GM13977 (cell line): ENCODE measurements at regions not wholly inside any gene's neighbourhood (a gene's known extent, or its start where the extent isn't known, plus 50 kb on each side); places are given as distances from the start of the nearest gene placed in this dataset.
"Not testable (repeated sequence)": the region's sequence is repeated elsewhere in the genome, so short reads cannot be mapped to it uniquely, and the experiment has no call there.

Source experiments
- DNase-seq: peaks from one replicate; pipeline ENCODE4 v3.0.0; 2012; ENCODE audit warnings: low spot score
- CTCF ChIP-seq: IDR thresholded peaks from 2 replicates; pipeline ENCODE4 v1.5.1; 2012; ENCODE audit warnings: mild to moderate bottlenecking, control low read depth; ENCODE audit not compliant: insufficient read depth; ENCODE audit errors: extremely low read depth, missing control alignments
- in situ Hi-C: fragments of 300-500 bp; cut with MboI; formaldehyde crosslinking; loops from one replicate; pipeline ENCODE4 v1.12.0; 2022; ENCODE audit warnings: low sequenced_read_pairs, low pct_unique_long_range_greater_than_20kb, mixed read lengths, inconsistent platforms; ENCODE audit not compliant: unreplicated experiment

GRCh38 chr21:27035791-27036190 is 68.9 kb upstream of the ADAMTS5 start:
- no peak for TF ChIP-seq CTCF
- in situ Hi-C loops: no loop called here
- DNase-seq: no peak

GRCh38 chr21:27034796-27035195 is 67.9 kb upstream of the ADAMTS5 start:
- TF ChIP-seq CTCF: no peak
- in situ Hi-C loops: no loop called here
- no peak for DNase-seq

GRCh38 chr21:27033471-27033870 is 66.6 kb upstream of the ADAMTS5 start:
- no peak for DNase-seq
- TF ChIP-seq CTCF: no peak
- in situ Hi-C loops: no loop called here

GRCh38 chr21:27026501-27026900 is 59.6 kb upstream of the ADAMTS5 start:
- TF ChIP-seq CTCF: no peak
- in situ Hi-C loops: no loop called here
- no peak for DNase-seq

- DNase-seq, in situ Hi-C loops: not testable (repeated sequence)
These were observed 58.8 kb upstream of the ADAMTS5 start for GRCh38 chr21:27025708-27026107.

GRCh38 chr21:27024971-27025370 is 58.1 kb upstream of the ADAMTS5 start:
- in situ Hi-C loops: no loop called here
- no peak for TF ChIP-seq CTCF
- no peak for DNase-seq

GRCh38 chr21:27024301-27024700 is 57.4 kb upstream of the ADAMTS5 start:
- no peak for DNase-seq
- TF ChIP-seq CTCF: no peak
- in situ Hi-C loops: no loop called here

GRCh38 chr21:27023186-27023585 is 56.3 kb upstream of the ADAMTS5 start:
- TF ChIP-seq CTCF: no peak
- DNase-seq: no peak
- in situ Hi-C loops: no loop called here
